Hematopoietic multipotent progenitor cell (in vitro differentiated cells): ENCODE measurements at regions not wholly inside any gene's neighbourhood (a gene's known extent, or its start where the extent isn't known, plus 50 kb on each side); places are given as distances from the start of the nearest gene placed in this dataset.

Experiments used
- DNase-seq, 3 donors: peaks; one replicate each; pipeline ENCODE4 v3.0.0-alpha.2; 2011 to 2015; ENCODE audit warnings: low read depth in 2 of 3, low spot score in 2 of 3

DNA sequence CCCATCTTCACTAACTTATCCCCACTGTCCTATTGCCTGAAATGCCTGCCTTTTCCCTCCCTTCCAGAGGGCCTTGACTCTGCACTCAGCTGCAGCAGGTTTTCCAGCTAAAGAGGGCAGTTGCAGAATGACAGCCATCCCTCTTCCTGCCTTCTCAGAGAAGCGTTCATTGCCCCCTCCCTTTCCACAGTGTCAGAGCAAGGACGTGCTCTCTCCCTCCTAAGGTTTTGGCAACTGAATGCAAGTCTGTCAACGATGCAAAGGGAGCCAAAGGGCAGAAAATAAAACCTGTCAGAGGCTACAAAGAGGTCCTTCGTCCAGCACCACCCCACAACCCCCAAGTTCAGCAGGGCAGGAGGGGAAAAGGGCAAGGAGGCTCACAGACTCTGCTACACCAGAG lies 230.1 kb upstream of the THBS1 start:
- no peak for DNase-seq

DNA sequence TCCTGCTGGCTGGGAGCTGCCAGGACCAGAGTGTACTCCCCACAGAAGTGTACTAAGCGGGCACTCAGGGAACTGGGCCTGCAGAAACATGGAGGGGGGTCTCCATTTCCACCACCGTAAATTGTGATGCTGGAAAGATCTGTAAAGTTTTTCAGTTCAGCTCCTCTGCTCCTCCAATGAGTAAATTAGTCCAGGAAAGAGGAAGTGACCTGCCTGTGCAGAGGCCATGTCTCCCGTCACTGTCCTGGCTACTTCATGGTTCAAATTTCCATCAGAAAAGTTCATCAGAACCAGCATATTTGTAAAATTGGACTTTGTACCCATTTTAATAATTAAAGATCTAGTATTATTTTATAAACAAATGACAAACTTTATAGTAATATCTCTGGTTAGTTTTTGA lies 226.7 kb upstream of the THBS1 start:
- DNase-seq = no peak

DNA sequence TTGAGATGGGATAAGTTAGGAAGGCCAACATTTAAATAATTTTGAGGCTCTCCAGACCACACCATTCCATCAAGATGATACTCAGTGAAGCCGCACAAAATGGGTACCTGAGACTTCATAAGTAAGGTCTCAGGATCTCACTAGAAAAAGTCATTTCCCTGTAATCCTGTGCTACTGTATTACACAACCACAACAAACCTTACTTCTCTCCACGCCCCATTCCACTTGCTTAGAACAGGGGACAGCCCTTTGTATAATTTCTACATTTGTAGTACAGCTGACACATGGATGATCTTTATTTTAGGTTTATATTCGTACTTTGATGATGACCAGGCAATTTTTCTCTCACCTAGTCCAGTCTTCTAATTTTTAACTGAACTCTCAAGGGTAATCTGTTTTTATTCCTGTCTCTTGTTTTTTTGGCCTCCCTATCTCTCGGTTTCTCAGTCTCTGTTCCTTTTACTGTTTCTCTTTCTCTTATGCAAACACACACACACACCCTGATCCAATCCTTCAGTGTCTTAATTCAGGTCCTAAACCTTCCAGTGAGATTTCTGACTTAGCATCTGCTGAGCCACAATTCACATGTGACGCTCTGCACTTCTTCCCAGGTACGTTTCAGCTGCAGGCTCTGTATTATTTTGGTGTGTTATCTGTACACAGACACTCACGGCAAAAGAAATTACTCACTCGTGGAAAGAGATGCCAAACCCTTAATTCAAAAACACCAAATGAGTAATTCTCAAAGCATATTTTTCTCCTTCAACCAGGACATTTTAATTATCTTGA lies 223.2 kb upstream of the THBS1 start:
- DNase-seq = no peak

DNA sequence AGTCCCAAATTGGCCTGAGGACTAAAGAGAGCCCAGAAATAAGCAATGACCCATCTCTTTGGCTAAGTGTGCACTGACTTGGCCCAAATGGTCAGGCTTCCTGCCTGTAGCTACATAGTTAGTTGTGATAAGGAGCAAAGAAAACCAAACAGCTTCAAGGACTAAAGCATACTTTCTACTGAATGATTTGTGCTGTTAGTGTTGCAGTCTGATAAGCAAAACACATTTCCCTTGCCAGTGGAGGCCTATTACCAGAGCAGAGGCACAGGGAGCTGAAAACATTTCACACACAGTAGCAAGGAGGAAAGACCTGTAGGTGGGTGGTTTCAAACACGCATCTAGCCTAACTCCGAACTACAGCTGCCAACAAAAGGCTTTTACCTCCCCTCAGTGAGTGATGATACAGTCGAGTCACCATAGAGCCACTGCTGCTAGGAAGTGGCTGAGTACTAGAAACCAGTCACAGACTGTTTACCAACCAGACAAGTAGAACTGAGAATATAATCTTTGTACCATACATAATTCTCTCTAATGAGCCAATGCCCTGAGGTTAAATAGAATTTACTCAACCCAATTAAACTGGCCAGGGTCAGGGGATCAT lies 222.3 kb upstream of the THBS1 start:
- DNase-seq = peak in 2 of 3 donors; percentile 5 to 43

DNA sequence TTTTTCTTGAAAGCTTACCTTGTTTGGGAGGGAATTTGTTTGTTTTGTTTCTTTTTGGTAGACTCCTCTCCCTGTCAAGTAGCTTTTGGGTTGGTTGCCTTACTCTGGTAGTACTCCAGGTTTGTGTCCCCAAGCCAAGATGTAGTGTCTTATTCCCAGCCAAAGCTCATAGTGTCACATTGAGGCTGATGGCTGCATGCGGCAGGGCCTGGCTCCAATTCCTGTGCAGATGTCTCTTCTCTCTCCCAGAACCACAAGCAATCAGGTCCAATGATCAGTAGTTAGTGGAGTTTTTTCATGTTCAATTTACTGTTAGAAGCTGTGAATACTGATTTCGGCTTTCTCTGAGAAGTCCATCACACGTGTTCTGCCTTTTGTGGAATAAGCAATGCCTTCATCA lies 221.1 kb upstream of the THBS1 start:
- no peak for DNase-seq

DNA sequence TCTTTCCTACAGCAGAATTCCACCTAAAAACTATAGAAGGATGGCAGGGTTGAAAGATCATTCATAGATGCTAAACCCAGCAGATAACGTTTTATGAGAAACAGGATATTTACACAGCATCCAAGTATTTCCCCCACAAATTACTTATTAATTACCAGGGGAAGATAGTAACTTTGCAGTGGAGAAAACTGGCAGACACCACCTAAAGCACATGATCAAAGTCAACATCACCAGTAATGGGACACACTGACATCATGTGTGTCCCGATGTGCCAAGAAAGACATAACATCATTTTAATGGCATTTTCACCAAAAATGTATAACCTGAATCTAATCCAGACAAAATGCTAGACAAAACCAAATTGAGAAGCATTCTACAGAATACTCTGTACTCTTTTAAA lies 220.4 kb upstream of the THBS1 start:
- DNase-seq = no peak

DNA sequence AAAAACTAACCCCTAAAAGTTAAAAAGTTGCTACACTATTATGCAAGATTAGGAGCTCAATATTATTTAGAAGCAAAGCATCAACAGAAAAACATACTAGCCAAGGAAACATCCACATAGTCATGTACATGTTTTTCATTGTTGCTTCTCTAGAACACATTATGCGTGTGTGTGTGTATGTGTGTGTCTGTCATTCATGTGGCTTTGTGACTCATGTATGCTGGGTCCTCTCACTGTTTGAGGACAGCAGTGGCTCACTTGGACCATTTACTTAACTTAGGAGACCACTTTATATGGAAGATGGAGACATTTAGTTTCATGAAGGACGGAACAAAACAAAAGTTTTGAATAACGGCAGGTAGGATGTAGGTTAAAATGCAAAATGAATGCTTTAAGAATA lies 219.4 kb upstream of the THBS1 start:
- no peak for DNase-seq

DNA sequence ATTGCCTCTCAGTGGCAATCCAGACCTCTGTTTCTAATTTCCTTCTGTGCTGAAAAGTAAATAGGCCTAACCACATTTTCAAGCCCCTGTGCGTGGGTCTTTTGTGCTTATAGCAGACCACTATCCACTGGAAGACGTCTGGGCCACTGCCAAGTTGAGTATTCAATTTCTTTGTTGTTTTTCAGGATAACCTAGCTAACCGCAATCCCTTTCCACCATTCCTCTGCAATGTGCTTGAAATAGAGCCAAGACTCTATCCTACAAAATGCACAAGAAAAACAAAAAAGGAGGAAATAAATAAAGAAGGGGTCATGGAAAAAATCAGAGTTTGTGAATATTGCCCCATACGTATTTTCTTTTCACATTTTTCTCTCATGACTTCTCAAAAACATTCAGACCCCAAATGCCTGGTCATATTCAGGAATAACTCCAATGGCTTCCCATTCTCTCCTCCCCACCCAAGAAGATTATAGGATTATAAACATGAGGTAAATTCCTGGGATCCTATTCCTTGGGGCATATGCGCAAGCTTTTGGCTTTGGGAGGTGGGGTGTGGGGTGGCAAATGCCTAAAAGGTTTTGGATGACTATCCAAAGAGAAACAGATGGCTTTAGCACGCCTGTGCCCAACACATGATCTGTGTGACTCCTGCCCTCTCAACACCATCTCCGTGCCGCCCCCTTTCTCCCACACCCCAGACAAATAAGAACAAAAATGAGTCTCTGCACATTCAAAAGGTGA lies 217.9 kb upstream of the THBS1 start:
- DNase-seq = no peak

DNA sequence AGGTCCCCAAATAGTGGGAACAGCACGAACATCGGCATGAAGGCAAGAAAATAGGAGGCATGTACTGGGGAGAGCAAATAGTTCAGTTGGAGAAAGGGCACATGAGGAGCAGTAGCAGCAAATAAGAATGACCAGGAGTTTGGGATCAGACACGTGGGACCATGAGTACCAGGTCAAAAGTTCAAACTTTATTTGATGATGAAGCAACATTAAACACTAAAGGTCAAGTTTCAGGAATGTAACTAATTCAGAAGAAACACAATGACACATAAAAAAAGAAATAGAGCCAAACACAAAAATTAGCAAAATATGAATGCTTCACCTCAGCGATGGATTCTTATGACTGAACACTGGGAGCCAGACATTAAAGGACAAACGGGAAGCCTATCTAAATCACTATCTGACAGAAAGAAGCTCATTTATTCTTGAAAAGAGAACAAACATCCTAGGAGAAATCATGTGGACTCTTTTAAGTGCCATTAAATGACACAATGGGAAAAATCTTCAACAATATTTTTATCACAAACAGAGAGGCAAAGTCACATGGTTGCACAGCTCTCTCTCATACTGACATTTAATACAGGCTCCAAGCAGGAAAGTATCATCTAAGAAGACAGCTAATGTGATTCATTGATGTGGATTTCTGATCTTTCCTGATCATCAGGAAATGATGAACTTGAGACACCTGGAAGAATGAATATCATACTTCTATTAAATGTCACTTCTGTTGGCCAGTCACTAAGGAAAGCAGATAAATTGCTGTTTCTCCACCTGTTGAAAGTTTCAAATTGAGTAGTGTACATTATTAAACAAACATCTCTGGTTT lies 216.9 kb upstream of the THBS1 start:
- DNase-seq = no peak

DNA sequence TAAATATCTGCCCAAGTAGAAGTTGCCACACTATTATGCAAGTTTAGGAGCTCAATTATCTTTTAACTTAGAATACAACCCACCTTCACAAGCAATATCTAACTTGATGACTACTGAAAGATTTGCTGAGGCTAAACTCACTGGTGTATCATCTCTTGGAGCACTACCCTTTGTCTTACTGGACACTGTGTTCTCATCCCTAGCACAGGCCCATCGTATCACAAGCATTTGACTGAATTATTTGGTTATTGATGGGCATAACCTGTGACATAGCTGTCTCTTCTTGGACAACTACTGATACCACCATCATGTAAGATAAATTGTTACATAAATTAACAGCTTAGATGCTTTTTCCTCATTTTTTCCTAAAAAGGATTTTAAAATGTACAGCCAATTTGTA lies 216.2 kb upstream of the THBS1 start:
- no peak for DNase-seq

DNA sequence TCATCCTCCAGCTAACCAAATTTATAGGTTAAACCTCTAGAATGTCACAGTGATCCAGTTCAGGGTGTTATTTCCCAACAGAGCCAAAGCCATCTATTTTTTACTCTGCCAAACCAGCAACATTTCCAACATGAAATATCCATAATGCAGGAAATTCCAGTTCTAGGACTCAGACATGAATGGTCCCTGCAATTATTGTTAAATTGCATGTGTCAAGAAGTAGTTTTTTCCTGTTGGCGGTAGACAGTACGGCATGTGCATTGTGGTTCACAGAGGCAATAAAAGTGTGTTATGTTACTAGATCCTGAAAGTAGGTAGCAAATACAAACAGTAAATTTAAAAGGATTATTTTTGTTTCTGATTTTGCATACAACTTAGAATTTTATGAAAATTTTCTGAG lies 215.7 kb upstream of the THBS1 start:
- DNase-seq = no peak

DNA sequence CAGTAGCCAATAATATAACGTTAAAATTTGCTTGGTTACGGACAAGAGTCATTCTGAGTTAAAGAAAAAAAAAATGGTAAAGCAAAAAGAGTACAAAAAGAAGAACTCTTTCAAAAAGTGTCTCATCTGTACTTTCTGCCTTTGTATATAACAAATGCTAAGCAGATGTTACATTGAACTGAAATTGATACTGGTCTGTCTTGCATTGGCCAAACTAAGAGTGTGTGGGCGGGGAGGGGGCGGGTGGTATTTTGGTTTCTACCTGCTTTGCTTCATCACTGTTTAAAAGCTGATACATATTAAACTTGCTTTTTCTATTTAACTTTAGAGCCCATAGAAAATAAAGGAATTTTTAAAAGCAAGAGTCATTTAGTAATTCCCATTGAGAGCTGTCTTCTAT lies 215.0 kb upstream of the THBS1 start:
- DNase-seq = no peak

DNA sequence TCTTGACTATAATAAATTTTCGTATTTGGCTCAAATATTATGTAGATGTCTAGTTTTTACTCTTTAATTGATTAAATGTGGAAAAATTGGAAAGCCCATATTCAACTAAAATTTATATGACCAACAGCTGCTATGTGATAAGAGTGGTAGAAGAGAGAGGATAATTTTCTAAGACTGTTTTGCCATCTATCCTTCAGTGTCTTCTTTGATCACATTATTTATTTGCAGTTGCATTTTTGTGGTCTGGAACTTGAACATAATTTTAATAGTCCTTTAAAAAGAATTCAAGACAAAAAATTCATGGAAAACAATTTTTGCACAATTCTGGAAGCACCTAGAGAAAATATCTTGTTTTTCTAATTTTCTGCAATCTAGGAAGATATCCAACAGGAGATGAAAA lies 213.3 kb upstream of the THBS1 start:
- no peak for DNase-seq

DNA sequence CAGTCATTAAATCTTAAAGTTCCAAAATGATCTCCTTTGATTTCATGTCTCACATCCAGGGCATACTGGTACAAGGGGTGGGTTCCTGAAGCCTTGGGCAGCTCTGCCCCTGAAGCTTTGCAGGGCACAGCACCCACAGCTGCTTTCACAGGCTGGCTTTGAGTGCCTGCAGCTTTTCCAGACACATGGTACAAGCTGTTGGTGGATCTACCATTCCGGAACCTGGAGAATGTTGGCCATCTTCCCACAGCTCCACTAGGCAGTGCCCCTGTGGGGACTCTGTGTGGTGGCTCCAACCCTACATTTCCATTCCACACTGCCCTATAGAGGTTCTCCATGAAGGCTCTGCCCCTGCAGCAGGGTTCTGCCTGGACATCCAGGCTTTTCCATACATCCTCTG lies 211.1 kb upstream of the THBS1 start:
- DNase-seq = no peak

DNA sequence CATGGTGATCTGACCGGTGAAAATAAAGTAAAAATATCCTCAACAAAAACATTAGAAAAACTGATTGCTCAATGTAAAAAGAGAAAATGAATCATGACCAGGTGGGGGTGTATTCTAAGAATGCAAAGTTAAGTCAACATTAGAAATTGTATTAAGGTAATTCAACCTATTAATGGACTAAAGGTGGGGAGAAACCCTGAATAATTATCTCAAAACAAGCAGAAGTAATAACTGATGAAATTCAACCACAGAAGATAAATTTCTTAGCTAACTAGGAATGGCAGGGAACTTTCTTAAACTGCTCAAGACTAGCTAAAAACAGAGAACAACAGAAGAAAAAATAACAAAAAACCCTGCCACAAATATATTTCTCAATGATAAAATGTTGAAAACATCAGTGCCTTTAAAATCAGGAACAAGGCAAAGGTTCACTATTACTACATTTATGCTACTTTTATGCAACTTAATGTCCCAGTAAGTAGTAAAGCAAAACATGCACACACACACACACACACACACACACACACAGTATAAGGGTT lies 204.4 kb upstream of the THBS1 start:
- no peak for DNase-seq

DNA sequence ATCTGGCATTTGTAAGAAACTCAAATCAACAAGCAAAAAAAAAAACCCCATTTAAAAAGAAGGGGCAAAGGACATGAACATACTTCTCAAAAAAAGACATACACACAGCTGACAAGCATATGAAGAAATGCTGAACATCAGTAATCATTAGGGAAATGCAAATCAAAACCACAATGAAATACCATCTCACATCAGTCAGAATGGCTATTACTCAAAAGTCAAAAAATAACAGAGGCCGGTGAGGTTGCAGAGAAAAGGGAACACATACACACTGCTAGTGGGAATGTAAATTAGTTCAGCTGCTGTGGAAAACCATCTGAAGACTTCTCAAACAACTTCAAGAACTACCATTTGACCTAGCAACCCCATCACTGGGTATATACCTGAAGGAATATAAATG lies 199.4 kb upstream of the THBS1 start:
- DNase-seq = no peak

DNA sequence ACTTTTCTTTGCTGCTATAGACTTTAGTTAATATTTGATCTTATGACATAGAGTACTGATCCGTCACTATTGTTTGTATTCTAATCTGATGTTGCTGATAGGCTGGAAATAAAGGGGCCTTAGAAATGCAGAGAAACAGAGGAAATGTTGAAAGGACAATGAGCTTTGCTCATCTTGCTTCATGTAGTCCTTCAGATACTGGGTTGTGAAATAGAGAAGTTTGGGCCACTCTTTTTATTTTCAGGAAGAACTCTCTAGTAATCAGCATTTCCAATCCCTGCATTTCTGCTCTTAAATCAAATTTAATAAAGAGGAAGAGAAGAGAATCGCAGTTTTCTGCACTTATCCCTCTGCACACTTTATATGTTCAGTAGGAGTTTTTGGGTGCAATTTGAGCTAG lies 192.8 kb upstream of the THBS1 start:
- DNase-seq = no peak

DNA sequence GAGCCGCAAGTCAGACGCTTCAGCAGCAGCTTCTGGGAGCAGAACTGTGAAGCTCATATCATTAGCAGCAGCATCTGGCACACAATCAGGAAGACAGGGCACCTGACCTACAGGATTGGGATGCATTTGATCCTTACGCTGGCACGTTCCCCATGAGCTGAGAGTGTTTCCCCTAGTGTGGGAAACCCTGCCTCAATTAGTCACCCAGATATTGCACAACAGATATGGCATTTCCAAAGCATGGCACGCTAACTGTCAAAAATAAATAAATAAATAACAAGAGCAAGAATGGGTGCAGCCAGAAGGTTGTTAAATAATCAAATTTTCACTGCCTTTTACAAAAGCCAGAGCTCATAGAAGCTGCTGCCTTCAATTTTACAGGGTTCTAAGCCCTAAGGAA lies 189.6 kb upstream of the THBS1 start:
- no peak for DNase-seq

DNA sequence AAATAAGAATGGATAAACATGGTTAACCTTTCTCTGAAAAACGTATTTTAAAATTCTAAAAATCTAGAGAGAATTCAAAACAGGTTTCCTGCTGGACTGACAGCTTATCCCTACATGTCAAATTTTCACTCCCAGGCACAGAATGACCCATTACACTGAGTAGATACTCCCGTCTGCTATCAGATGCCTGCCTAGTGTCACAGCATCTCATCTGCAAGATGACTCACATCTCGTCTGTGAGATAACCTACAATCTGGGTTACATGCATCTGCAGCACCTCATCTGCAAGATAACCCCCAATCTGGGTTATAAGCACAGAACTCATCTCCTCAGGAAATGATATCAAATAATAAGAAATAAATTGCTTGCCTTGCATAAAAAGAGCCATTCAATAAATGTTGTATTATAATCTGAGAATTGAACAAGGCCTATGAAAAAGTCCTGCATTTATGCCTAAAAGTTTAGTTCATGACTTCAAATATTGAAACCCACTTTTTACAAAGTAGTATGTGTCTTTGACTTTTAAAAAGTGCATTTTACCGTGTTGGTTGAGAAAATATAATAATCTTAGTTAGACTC lies 188.3 kb upstream of the THBS1 start:
- no peak for DNase-seq

DNA sequence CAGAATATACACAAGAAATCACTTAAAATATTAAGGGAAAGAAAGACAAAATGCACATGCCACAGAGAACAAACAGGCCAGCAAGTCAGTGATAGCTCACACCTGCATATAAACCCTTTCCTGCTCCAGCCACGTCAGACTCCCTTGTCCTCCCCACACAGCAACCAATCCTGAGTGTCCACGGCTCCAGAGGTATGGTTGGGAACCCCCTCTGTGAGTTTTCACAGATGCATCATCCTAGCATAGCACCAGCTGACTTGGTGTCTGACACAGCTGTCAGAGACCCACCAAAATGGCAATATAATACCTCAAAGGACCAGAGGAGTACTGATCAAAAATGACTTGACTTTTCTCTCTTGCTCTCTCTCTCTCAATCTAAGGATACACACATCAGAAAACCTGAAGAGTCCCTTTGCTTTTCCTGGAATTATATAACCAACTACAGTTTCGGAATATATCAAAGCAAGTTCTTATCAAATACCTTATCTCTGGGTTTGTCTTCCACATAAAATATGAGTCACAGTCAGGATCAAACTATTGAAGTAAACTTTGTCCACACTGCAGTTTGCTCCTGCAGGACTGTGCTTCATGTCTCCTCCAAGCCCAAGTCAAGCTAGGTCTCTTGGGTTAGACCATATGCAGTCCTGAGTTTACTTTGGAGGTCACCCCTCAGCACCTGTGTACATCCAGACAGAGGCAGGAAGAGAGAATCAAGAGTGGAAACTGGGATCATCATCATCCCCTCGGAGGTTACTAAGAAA lies 187.1 kb upstream of the THBS1 start:
- no peak for DNase-seq
